ENCODE measurements at regions not wholly inside any gene's neighbourhood (a gene's known extent, or its start where the extent isn't known, plus 50 kb on each side); places are given as distances from the start of the nearest gene placed in this dataset.

DNA sequence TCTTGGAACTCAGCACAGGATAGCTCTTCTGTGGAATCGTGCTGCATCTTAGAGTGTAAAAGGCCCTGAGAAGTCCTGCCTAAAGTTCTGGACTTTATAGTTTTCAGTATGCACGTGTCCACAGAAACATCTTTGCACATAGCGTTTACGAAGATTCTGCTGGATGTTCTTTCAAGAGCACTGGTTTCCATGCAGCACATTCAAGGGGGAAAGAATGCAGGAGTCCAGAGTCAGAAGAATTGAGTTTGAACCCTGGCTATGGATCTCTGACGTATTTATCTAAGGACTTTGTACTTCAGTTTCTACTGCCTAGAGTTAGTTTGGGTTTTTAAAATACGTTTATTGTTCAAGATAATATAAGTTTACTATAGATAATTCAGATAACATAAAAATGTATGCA is 282.8 kb upstream of the ZMIZ1 start:
- DNase-seq: no peak

DNA sequence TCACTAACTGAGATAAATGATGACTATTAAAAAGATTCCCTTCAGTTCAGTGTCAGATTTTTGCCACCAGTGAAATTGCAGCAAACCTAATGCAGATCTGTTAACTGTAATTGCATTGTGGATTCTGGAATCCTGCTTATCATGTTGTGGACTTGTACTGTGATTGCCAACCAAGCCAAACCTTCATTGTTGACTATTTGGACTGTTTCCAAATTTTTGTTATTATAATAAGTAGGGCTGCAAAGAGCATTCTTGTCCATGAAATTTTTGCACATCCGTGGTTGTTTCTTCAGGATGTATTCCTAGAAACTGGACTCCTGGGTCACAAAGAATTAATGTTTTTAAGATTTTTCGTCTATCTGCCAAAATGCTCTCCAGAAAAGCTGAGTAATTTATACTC is 281.6 kb upstream of the ZMIZ1 start:
- DNase-seq: peak in 1 of 2 experiments; percentile 5

DNA sequence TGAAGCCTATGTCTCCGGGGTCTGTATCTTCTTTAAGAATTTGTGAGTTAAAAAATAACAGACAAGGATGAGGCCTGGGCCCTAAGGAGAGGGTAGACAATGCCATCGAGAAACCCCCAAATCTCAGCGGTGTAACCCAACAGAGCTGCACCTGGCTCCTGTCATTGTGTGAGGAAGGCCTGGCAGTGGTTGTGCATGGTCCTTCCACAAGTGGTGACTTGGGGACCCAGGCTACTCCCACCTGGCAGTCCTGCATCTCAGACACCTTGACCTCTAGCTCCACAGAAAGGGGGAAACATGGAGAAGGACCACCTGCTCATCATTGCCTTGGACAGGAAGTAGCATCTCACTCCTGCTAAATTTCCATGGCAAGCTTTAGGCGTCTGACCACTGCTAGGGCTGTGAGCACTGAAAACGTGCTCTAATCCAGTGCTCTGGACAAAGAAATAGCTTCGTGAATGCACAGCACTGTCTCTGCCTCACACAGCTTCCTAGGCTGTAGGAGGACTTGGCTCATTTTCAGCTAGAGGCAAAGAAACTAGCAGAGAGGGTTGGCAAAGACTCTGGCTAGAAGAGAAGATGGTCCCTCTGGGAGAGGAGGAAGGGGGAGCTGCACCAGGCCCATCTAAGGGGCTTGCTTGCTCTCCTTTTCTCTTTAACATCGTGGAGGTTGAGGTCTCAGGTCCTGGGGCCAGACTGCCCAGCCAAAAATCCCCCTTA is 273.9 kb upstream of the ZMIZ1 start:
- no peak for DNase-seq

DNA sequence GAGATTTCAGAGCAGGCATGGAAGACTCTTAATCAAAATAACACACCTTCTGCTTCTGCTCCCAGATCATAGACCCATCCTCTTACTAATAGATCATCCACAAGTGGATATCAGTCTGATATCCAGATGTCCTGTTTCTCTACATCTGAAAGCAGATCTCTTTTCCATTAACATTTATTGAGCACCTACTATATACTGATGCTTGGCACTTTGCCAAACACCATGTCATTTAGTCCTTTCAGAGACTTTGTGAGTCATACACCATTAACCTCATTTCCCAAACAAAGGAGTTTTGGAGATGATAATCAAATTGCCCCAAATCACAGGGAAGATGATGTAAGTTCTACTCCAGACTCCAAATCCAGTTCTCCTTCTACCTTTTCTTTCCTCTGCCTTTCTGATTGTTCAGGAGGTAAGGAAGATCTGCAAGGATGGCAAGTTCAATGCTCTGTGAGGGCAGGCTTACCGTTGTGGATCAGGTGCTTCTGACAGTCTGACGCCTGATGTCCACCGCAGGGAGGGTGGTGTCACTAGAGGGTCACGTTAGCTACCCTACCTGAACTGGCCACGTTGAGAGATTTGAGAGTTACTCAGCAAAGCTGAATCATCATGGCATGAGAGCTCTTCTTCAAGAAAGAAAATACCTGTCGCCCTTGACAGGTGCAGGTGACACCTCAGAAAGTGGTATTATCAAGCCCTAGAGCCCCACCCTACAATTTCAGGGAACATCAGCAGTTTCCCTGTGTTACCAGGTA is 269.6 kb upstream of the ZMIZ1 start:
- DNase-seq: no peak

DNA sequence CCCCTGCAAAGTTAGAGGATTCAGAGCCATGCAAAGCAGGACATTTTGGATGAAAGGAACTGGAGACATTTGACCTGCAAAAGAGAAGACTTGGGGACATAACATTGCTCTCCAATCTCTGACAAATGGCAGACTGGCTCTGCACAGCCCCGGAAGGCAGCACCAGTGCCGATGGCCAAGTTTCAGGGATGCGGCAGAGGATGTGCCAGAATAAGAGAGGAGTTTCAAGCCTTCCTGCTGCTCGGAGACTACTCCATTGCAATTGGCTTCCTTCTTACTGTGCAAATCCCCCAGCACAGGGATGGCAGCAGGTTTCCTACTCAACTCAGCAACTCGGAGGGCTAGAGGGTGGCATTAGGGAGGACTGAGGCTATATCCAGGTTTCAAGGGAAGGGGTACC is 268.8 kb upstream of the ZMIZ1 start:
- DNase-seq: no peak

DNA sequence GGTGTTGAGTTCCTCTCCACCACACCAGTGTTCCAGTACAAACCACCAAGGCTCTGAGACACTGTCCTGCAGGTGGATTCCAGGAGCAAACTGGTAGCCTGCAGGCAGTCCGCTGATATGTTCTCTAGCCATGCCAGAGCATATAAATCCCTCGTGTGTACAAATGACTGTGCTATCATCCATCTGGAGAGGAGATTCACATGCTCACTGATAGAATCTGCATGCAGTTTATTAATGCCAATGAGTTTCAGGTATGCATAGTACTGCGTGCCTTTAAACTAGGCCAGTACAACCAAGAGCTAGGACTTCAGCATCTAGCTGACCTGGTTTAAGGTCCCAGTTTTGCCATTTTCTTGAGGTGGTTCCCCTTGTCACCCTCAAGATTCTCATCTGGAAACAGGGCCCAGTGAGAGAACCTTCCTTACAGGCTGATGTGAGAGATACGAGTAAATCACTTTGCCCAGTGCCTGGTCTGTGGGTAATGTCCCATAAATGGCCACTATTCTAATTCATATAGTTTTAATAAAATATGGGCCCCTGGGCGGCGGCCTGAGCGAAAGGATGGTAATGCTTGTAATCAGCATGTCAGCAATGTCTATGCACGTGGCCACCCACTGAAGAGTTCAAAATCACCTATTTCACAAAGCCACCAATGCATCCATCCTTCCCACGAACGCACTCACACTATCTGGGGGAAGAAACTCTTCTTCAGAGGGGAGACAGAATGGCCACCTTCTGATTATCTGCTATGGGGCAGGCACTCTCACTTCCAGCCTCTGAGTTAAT is 268.0 kb upstream of the ZMIZ1 start:
- DNase-seq: no peak

DNA sequence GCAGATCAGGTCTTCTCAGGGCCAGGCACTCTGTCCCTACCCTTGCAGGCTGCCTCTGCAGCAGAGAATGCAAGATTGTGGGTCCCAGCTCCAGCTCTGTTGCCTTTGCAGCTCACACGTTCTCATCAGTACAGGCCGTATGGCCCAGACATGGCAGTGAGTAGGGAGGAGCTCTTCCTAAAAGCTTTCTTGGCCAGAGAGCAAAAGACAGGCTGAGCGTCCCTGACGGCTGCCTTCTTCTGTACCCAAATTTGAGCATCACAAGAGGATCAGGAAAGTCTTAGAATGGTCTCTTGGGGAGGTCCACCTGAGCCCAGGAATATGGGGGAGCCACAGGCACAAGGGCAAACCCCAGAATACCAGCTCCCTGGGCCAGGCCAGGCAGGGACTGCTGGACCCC is 266.3 kb upstream of the ZMIZ1 start:
- DNase-seq: no peak

DNA sequence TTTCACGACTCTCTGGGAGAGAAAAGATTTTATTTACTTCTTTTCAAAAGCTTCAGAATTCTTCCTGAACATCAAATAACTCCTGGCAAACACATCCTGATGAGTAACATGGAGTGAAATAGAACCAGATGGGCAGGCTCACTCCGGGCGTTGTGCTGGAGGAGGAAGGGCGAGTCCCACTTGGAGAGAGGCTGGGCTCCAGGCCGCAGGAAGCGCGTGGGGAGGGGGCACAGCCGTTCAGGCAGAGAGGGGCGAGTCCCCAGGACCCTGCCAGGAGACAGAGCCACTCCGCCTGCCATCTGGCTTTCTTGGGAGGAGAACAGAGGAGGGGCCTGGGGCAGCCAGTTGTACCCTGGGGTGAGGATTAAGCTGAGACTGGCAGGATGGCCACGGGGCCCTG is 265.9 kb upstream of the ZMIZ1 start:
- DNase-seq: no peak

DNA sequence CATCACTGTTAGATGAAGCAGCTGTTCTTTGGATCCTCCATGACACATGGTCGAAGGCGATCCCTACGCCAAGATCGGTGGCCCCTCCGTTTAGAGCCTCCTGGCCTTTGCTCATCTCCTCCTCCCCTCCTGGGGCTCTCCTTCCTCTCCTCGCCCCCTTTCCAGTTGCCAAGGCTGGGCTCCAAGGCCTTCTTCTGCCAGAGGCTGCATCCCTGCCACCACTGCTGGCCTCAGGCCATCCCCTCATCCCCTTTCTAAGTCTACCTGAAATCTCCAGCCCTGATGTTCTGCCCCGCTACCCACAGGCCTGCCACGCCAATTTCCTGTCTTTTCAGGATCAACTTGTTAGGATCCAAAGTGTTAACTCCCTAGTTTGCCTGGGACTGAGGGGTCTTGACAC is 265.1 kb upstream of the ZMIZ1 start:
- DNase-seq: no peak

DNA sequence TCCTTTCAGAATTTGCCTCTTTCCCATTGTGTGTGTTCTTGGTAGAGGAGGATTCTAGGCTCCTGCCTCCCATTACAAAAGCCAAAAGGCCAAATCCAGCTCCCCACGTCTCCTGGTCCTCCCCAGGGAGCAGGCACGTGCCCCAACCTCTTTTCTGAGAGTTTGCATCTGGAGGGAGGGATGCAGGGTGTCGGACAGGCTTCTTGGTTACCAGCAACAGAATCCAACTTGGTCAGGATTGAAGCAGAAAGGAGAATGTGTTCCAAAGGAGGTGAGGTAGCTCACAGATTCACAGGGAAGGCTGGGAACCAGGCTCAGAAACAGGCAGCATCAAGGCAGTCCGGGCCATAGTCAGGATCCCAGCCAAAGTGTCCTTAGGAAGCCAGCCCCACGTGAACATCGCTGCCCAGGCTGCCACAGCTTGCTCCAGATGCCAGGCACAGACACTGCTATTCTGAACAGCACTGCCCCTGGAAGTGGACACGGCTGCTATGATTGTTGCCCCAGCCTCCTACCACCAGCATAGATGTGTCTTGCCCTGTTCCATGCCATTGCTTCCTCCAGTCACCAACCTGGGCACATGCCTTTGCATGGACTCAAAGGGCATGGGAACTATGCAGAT is 264.2 kb upstream of the ZMIZ1 start:
- DNase-seq: no peak

DNA sequence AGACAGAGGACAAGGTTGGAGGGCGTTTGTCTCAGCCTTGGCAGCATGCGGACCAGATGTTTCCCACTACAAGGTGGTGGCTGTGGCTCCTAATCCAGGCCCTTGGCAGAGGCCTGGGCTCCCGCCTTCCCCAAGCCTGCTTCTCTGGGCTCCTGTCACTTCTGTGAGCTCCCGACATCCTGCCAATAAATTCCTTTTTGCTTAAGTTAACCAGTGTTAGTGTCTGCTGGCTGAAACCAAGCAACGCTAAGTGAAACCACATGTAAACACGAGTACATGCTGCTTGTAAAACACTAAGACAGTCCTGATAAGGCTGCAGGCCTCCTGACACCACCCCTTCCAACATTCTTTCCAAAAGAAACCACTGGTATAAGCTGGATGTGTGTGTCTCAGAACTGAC is 263.6 kb upstream of the ZMIZ1 start:
- no peak for DNase-seq

DNA sequence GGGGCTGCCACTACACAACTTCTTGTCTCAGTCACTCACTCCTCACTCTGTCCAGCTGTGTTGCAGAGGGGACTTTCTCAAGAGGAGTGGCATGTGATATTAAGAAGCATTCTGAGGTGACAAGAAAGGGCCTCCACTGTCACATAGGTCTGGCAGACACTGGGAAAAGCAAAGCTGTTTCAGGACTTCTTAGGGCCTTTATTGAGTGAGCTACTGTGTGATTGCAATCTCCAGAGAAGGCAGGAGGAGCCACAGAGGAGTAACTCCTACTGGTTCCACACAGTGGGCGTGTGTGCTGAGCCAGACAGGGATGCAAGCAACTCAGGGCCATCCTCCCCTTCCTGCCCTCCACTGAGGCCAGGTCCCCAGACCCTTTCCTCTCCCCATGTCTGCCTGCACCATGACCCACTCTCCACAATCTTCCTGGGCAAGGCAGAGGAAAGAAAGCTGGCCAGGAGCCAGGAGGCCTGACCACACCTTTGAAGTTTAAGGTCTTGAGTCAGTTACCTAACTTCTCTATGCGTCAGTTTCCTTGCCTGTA is 262.0 kb upstream of the ZMIZ1 start:
- DNase-seq: no peak

DNA sequence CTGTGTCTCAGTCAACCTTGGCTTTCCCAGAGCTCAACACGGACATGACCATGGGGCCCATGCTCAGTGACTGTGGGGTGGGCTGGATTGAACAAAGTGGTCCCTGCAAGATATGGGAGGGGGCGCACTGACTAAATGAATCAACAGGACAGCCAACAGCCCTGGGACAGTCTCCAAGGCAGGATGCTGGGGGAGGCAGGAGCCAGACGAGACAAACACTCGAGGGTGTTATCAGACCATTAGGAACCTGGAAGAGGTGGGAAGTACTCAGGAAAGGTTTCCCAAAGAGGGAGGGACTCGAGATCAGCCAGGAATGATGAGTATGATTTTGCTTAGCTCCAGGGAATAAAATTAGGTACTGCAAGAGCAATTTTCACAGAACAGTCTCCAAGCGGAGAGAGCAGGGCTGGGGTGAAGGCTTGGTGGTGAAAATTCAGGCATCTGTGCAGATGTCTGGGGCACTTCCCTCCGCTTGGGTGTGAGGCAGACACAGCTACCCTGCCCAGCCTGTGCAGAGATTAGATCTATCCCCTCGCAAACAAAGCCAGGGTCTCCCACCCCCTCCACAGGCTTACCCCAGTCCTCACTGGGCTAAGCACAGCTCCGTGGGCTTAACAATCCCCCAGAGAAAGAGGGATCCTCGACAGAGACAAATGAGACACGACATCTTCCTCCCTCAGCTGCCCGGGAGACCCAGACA is 261.1 kb upstream of the ZMIZ1 start:
- DNase-seq: no peak

DNA sequence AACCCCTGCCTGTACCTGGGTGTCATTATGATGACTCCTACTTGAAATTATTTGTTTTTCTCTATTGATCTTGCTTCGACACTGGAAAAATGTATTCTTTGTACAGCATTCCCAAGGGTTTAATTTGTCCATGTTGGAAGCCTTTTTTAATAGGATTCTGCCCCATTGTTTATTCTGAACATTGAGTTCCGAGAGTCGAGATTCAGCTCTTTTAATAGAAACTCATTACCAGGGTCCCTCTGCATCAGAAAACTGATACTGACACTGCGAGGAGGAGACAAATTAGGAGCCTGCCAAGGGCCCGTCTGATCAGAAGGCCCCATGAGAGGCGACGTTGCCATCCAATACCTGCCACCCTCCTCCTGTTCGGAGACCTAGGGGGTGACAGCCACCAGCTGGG is 260.5 kb upstream of the ZMIZ1 start:
- no peak for DNase-seq

DNA sequence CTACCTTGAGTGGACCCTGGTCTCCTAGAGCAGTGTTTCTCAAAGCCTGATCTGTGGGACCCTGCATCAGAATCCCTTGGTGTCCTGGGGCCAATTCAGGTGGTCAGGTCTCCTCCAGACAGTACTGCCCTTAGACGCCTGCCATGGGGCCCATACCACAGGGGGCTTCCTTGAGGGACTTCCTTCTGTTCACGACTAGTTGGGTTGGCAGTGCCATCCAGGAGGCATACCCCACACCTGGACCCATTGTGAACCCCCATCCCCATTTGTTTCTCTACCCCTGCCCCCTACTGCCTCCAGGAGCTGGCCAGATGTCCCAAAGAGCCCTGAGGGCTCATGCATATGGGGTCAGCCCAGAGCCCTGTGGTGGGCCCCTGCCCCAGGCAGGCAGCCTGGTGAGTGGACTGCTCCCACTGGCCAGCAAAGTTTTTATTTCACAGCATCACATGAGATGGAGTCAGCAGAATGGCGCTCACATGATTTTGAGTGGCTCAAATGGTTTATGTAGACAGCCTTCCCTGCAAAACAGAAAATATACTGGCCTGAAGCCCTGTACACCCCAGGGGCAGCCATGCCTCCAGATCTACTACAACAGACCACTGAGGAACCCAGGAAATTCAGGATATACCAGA is 259.9 kb upstream of the ZMIZ1 start:
- DNase-seq: no peak

DNA sequence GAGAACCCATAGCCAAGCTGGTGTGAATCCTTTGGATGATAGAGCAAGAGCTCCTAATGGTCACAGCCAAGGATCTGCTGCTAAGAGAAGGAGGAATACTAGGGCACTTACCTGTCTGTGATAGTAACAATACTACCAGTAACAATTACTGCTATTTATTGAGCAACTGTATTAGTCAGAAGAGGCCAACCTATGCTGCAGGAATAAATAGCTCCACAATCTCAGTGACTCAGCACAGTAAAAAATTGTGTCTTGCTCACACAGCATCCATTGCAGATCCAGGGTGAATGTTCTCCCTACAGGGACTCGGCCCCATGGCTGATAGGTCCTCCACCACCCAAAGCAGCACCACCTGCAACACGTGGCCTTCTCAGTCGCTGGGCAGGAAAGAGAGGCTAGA is 257.6 kb upstream of the ZMIZ1 start:
- DNase-seq: no peak

DNA sequence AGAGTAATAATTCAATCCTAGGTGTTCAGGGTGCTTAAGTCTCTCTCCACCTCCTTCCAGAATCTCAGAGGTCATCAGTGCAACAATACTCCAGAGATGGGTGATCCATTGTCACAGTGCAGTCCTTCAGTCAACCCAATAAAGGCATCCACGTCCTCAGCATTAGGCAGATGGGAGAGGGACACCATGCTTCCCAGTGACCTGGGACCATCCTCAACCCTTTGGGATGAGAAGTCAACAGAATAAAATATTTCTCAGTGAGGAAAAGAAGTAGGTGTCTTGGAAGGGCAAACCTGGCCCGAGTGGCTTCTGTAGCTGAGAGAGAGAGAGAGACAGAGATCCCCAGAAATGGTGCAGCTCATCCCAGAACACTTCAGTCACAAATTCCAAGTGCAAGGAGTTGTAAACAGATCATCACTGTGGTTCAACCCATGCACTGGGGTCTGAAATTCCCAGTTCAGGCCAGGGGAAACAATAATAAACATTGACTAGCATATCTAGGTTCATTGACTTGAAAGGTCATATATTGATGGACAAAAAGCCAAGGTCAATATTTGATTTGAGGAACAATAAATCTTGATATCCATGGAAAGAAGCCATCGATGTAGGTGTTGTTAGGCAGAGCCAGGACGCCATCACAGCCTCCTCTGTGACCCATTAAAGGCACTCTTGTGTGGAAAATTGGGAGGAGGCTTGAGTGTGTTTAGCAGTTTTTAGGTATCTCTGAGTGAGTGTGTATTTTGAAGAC is 256.0 kb upstream of the ZMIZ1 start:
- DNase-seq: no peak

DNA sequence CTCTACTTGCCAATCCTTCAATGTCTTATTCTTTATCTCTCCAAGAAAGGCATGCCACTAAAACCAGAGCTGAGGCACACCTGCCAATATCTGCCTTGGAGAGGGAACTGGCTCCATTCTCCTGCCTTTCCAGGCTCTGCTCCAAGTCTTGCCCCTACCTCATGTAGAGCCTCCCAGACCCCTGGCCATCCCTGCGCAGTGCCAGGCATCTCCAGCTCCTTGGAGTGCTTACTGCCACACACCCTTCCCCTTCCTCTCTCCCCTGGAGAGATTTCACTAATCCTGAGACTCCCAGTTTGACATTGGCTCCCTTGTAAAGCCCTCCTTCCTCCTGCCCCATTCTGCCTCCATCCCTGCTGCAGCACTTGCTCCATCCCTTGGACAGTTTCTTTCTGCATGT is 255.2 kb upstream of the ZMIZ1 start:
- DNase-seq: no peak

DNA sequence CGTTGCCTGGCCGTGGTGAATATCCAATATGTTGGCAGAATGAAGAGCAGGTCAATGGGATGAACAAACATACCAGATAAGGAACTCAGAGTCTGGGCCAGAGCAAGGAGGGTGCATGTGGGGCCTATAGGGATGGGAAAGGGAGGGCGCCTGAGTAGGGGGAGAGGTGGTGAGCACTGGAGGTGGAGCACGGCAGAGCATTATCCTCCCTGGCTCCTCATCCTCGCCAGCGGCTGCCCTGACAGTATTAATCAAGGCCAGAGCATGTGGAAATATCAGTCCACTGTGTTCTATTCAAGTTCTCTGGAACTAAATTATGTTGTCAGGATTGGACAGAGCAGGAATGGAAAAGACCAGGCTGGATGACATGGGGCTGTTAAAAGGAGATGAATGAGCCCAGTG is 254.8 kb upstream of the ZMIZ1 start:
- DNase-seq: no peak

DNA sequence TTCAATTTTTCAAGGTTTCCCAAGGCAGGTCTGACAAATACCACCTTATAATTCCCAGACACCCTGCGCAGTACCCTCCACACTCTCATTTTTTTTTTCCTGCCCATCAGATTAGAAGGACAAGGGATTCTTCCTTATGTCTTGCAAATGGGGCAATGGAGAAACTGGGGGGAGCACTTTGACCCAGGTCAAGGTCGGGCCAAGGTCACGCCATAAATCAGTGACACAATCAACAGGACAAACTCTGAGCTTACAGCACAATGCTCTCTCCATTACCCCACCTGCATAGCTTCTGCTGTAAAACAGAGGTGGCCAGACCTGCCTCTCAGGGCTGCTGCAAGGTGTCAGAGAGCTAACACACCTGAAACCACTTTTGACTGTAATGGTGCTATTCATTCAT is 254.4 kb upstream of the ZMIZ1 start:
- no peak for DNase-seq

DNA sequence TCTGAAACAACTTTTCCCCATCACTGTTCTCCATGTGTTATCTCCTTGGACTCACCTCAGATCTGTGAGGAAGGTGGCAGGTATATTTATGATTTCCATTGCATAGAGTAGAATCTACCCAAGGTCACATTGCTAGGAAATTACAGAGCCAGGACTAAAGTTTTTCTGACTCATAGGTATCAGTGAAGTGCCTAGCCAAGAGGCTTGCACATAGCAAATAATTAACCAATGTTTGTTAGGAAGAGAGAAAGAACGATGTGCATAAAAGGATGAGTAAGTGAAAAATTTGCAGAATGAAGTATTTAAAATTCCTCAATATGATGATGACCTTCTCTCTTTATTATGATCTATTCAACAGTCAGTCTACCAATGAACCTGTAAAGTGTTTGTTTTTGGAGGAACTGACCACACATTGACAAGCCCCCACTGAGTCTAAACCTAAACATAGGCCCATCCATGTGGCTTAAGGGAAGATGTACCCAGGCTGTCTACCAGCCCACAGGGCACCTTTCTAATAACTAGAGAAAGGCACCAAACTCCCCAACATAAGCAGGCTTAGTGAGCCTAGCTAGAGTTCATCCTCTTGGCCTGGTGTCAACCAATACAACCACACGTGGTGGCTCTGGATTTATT is 252.9 kb upstream of the ZMIZ1 start:
- DNase-seq: no peak

Data from NCI-H2081 (cell line).